OCI-LY7 (cell line): ENCODE measurements at regions not wholly inside any gene's neighbourhood (a gene's known extent, or its start where the extent isn't known, plus 50 kb on each side); places are given as distances from the start of the nearest gene placed in this dataset.

ENCODE experiments used
- CTCF ChIP-seq: fragments of 200-600 bp; sonication (generic); conservative IDR thresholded peaks from 2 replicates; pipeline ENCODE4 v1.5.1; 2014; ENCODE audit warnings: mild to moderate bottlenecking, antibody characterized with exemption, low read length, moderate library complexity, mixed read lengths
- EZH2phosphoT487 ChIP-seq: fragments of 200-600 bp; sonication (generic); IDR thresholded peaks from 2 replicates; pipeline ENCODE4 v1.6.1; 2018; ENCODE audit warnings: low read depth, borderline replicate concordance, mild to moderate bottlenecking, mixed run types, antibody characterized with exemption, low read length, moderate library complexity, mixed read lengths

DNA sequence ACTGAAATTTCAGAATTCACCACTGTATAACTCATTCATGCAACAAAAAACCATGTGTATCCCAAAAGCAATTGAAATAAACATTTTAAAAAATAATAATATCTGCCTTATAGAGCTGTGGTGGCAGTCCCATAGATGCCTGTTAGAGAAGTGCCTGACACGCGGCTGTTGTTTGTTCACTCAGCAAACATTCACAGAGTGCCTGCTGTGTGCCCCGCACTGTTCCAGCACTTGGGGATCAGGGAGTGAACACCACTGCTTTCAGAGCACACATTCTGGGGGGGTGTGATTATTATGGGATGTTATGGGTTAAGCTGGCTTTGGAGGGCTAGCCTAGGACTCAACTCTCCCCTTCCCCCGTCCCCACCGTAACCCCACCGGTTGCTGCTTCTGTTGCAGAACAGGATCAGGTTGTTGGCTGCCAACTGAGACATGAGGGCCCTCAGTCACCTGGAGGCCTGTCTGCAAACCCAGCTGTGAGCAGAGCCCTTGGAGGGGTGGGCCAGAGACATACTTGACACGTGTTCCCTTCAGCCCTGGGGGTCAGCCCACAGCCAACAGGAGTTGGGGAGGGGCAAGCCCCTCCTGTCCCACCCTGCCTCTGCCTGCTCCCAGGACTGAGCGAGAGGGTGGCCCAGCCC lies 103.3 kb upstream of the CIBAR2 start:
- TF ChIP-seq CTCF (no peak), EZH2phosphoT487 (no peak)
